Iris pigment epithelial cell (primary cell): ENCODE measurements at regions not wholly inside any gene's neighbourhood (a gene's known extent, or its start where the extent isn't known, plus 50 kb on each side); places are given as distances from the start of the nearest gene placed in this dataset.
"Not testable (repeated sequence)": the region's sequence is repeated elsewhere in the genome, so short reads cannot be mapped to it uniquely, and the experiment has no call there.

ENCODE experiments used
- DNase-seq: peaks from one replicate; pipeline ENCODE4 v3.0.0-alpha.2; 2011; ENCODE audit warnings: low read depth

GRCh38 chr12:93080452-93080851, 151.4 kb upstream of the EEA1 start:
- no peak for DNase-seq

- peak; percentile 81 for DNase-seq
Observed at GRCh38 chr12:93080994-93081809, 152.1 kb upstream of the EEA1 start.

- DNase-seq, result no peak
Observed at GRCh38 chr12:93081810-93082165, 152.7 kb upstream of the EEA1 start.

DNA sequence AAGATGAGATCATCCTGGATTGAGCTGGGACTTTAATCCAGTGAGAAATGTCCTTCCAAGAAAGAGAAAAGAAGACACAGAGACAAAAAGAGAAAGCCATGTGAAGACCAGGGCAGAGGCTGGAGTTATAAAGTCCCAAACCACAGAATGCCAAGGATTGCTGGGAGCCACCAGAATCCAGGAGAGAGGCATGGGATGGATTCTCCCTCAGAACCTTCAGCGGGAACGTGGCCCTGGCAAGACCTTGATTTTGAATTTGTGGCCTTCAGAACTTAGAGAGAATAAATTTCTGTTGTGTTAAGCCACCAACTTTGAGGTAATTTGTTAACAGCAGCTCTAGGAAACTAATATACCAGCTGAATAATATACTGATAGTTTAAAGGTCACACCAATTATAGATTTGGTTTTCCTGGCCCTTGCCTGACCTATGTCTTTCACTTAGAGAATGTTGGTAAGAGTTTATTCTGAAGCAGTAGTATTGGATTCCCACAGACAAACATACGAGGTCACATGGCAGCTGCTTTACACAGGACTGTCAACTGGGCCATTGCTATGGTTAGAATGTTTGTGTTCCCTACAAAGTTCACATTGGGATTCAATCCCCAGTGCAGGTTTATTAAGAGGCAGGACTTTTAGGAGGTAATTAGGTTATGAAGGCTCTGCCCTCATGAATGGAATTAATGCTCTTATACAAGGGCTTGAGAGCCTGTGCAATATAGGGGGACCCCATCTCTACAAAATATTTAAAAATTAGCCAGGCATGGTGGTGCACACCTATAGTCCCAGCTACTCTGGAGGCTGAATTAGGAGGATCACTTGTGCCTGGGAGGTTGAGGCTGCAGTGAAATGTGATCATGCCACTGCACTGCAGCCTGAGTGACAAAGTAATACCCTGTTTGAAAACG, 156.5 kb upstream of the EEA1 start:
- no peak for DNase-seq

DNA sequence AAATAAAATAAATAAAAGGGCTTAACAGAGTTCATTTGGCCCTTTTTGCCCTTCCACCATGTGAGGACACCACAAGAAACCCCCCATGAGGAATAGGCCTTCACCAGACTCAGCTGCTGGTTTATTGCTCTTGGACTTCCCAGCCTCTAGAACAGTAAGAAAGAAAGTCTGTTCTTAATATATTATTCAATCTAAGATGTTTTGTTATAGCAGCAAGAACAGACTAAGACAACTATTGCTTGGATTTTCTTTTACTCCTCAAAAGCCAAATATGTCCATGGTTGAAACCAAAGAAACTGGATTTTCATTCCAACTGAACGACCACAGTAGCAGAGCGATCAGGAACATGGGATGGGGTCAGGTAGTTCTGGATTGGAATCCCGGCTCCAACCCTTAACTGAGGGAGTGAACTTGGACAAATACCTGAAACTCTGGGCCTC, 157.2 kb upstream of the EEA1 start:
- DNase-seq, result no peak

DNA sequence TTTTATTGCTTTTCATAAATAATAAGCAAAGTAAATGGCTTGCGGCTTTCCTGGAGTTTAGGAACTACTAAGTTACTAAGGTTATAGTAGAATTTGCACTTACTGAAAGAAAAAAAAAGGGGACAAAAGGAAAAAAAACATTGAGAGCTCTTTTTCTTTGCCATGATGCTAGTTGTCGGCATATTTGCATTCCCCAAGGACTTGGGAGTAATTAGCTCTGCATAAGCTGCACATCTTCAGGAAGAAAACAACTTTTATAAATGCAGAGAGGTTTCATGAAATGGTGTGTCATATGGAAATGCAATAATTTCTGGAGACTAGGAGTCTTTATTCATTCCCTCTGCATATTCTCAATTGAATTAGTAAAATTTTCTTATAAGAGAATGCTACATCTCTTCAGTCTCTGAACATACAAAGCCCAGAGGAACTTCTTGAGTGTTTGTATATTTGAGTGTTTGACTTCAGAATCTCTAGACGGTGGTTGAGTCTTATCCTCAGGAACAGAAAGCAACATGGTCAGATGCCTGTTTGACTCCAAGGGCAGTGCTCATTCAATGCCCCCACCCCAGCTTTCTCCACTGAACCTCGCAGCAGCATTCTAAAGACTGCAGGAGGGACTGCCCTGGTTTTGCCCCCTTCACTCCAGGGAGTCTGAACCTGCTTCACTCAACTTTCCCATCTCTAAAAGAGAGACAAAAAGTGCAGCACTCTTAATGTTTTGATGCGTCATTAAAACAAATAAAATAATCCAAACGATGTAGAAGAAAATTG, 158.9 kb upstream of the EEA1 start:
- no peak for DNase-seq

- DNase-seq, result peak; percentile 99
Observed at GRCh38 chr12:93089805-93090569, 160.9 kb upstream of the EEA1 start.

- DNase-seq, result peak; percentile 87
Observed at GRCh38 chr12:93090731-93091172, 161.7 kb upstream of the EEA1 start.

- DNase-seq, result no peak
Observed at GRCh38 chr12:93091886-93092648, 163.0 kb upstream of the EEA1 start.

DNA sequence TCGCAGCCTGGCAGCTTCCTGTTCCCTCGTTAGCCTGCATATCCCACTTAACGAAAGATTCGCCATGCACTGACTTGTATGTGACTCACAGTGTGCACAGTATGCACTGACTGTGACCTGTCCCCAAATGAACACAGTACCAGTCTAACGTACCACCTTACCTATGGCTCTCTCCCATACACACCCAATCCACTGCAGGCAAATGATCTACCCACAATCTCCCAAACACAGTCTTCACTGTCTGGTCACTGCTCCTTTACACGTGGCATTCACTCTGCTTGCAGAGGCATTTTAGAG, 163.5 kb upstream of the EEA1 start:
- DNase-seq, result no peak

GRCh38 chr12:93093243-93093642, 164.1 kb upstream of the EEA1 start:
- DNase-seq, result no peak

GRCh38 chr12:93094222-93094621, 165.1 kb upstream of the EEA1 start:
- not testable (repeated sequence) for DNase-seq

DNA sequence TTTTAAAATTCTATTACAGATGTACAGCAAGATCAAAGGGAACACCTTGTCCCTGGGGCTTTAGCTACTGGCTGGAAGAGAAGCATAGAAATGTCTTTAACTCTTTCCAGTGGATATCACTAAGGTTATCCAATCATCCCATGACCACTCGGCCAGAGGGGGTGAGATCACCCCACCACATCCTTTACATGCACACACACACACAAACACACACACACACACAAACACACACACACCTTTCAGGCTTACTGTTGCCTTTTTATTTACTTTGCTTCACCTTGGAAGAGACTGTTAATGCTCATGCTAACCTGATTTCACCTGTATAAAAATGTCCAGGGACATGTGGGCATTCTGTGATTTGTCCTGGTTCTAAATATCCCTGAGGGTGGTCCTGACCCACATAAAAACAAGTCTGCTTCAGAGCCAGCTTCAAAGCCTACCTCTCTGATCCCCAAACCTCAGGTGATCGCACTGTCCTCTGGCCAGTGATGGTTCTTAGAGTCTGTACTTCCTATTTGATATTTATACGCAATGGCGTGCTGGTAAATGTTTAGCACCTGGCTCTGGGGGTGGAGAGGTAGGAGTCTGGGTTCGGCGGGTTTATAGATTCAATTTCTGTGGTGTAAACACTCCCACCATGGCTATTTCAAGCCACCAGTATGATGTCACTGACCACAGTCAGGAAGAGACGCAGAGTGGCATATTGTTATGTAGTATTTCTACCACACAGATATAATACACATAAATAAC, 166.1 kb upstream of the EEA1 start:
- DNase-seq, result no peak

DNA sequence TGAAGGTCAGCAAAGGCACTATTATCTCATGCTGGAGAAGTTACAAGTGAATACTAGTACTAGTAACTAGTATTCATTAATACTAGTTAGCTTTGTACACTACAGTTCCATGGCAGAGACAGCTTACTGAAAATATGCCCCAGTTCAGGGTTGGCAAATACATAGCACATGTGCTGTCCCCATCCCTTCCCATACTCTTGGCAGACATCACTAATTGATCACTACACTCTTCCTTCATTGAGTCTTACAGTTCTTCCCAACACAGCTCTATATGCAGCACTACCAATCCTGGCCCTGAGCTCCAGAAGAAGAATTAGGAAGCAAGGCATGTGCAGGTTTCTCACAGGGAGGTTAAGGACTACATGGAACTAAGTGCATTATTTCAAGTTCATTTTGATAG, 168.3 kb upstream of the EEA1 start:
- no peak for DNase-seq

GRCh38 chr12:93098077-93098476, 169.0 kb upstream of the EEA1 start:
- peak; percentile 50 for DNase-seq

GRCh38 chr12:93099792-93100191, 170.7 kb upstream of the EEA1 start:
- peak; percentile 60 for DNase-seq

DNA sequence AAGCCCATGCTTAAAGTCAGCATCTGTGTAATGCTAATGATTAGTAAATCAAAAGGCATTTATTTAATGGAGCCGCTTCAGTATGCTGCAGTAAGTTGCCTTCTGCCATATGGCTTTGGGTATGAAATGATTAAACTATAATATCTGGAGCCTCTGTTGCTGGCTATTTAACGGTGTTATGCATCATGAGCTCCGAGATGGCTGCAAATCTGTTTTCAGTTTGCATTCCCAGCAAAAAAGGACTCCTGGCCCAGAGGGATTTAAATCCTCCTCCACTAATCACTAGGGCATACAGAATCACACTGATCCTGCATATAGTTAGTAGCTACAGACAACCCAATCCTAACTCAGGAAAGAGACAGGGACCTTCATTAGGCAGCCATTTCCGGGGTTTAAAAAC, 171.5 kb upstream of the EEA1 start:
- no peak for DNase-seq

- no peak for DNase-seq
Observed at GRCh38 chr12:93101367-93101766, 172.3 kb upstream of the EEA1 start.

GRCh38 chr12:93102312-93102711, 173.2 kb upstream of the EEA1 start:
- no peak for DNase-seq

GRCh38 chr12:93102744-93103143, 173.6 kb upstream of the EEA1 start:
- DNase-seq, result no peak
